Natural killer cell (primary cell): ENCODE measurements at regions not wholly inside any gene's neighbourhood (a gene's known extent, or its start where the extent isn't known, plus 50 kb on each side); places are given as distances from the start of the nearest gene placed in this dataset.

Experiments used
- ATAC-seq, 3 donors: fragments of 150-1000 bp in 2 of 3; fragments of 200-7000 bp in 1 of 3; cut with Tn5 transposase; 1 replicate in 1 of 3; 2 replicates in 2 of 3; pipeline ENCODE4 v1.10.0; 2021; ENCODE audit warnings: mild to moderate bottlenecking in 2 of 3, moderate library complexity in 2 of 3
- DNase-seq, 2 donors: peaks; one replicate each; pipeline versions ENCODE4 v3.0.0 to v3.0.0-alpha.2; 2013 to 2021; ENCODE audit warnings: mixed read lengths in 1 of 2
- H3K27ac ChIP-seq: one replicate; pipeline ENCODE4 v1.5.1; 2013; ENCODE audit warnings: mild to moderate bottlenecking, low read length
- H3K27me3 ChIP-seq: one replicate; pipeline ENCODE4 v1.6.1; 2013; ENCODE audit warnings: low read length; ENCODE audit not compliant: control insufficient read depth, insufficient read depth
- H3K36me3 ChIP-seq: one replicate; pipeline ENCODE4 v1.6.1; 2013; ENCODE audit warnings: low read length; ENCODE audit not compliant: control insufficient read depth, insufficient read depth
- H3K4me1 ChIP-seq: one replicate; pipeline ENCODE4 v1.6.1; 2013; ENCODE audit warnings: low read length; ENCODE audit not compliant: control insufficient read depth, insufficient read depth
- H3K4me3 ChIP-seq: one replicate; pipeline ENCODE4 v1.5.1; 2013; ENCODE audit warnings: low read length
- H3K9me3 ChIP-seq: one replicate; pipeline ENCODE4 v1.6.1; 2013; ENCODE audit warnings: low read length; ENCODE audit not compliant: control insufficient read depth, insufficient read depth
- H3K27ac Mint-ChIP-seq, 2 donors: one replicate each; pipeline ENCODE4 v1.8.0; 2022; ENCODE audit warnings: mild to moderate bottlenecking in 2 of 2, mixed read lengths in 2 of 2, moderate library complexity in 1 of 2
- H3K27me3 Mint-ChIP-seq, 2 donors: one replicate each; pipeline ENCODE4 v1.8.0; 2022; ENCODE audit warnings: low read depth in 2 of 2, mixed read lengths in 2 of 2
- H3K36me3 Mint-ChIP-seq: one replicate; pipeline ENCODE4 v1.8.0; 2022; ENCODE audit warnings: mixed read lengths
- H3K4me1 Mint-ChIP-seq, 2 donors: one replicate each; pipeline ENCODE4 v1.8.0; 2022; ENCODE audit warnings: mixed read lengths in 2 of 2
- H3K4me3 Mint-ChIP-seq: one replicate; pipeline ENCODE4 v1.8.0; 2022; ENCODE audit warnings: mild to moderate bottlenecking, moderate library complexity, mixed read lengths
- H3K9me3 Mint-ChIP-seq, 2 donors: one replicate each; pipeline ENCODE4 v1.8.0; 2022; ENCODE audit warnings: mixed read lengths in 2 of 2
- CTCF ChIP-seq: fragments of 200-600 bp; IDR thresholded peaks from one replicate; pipeline ENCODE4 v1.8.0; 2022; ENCODE audit warnings: antibody characterized with exemption
- WGBS: methylation state at CpG from one replicate; pipeline ENCODE4 v1.1.7; 2013; ENCODE audit warnings: missing lambda C conversion rate; ENCODE audit not compliant: insufficient coverage; 5-methylcytosine and 5-hydroxymethylcytosine counted together
- intact Hi-C: fragments of 100-400 bp; cut with micrococcal nuclease; formaldehyde crosslinking; loops from one replicate; pipeline ENCODE4 v1.14.2; 2022

GRCh38 chr4:162234595-162234994 lies 70.8 kb upstream of the FSTL5 start:
- Mint-ChIP-seq H3K9me3 (peaks cover 13 to 26% of the 10 kb centered on the region in 2 donors), H3K4me3 (no peak overlapping the region), H3K27me3 (no peaks in the 10 kb centered on the region), H3K4me1 (no peaks in the 10 kb centered on the region), H3K36me3 (no peaks in the 10 kb centered on the region), H3K27ac (no peak overlapping the region)
- Histone ChIP-seq H3K4me1 (no peaks in the 10 kb centered on the region), H3K27me3 (no peaks in the 10 kb centered on the region), H3K9me3 (no peaks in the 10 kb centered on the region), H3K27ac (no peak overlapping the region), H3K36me3 (no peaks in the 10 kb centered on the region), H3K4me3 (no peak overlapping the region)
- DNase-seq (peak in 1 of 2 donors; percentile 31), ATAC-seq (no peak)
- TF ChIP-seq CTCF: no peak
- 48% methylated on average over 3 of the region's 3 CpGs for WGBS
- intact Hi-C loops: no loop called here

DNA sequence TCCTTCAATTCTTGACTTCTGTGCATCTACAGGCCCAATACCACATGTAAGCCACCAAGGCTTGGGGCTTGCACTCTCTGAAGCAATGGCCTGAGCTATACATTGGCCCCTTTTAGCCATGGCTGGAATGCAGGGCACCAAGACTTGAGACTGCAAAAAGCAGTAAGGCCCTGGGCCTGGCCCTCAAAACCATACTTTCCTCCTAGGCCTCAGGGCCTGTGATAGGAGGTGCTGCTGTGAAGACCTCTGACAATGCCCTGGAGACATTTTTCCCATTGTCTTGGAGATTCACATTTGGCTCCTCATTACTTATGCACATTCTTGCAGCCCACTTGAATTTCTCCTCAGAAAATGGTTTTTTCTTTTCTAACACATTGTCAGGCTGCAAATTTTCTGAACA lies 68.5 kb upstream of the FSTL5 start:
- no peak for TF ChIP-seq CTCF
- no peak overlapping the region for H3K4me3 Mint-ChIP-seq
- no peak overlapping the region for H3K27ac Mint-ChIP-seq
- Histone ChIP-seq H3K36me3 (no peaks in the 10 kb centered on the region), H3K27ac (no peak overlapping the region), H3K4me1 (no peaks in the 10 kb centered on the region), H3K27me3 (no peaks in the 10 kb centered on the region), H3K4me3 (no peak overlapping the region), H3K9me3 (no peaks in the 10 kb centered on the region)
- intact Hi-C loops: no loop called here
- DNase-seq (no peak), ATAC-seq (no peak)
- H3K9me3 Mint-ChIP-seq: peaks cover 14 to 28% of the 10 kb centered on the region in 2 donors
- no peaks in the 10 kb centered on the region for H3K36me3 Mint-ChIP-seq
- no peaks in the 10 kb centered on the region for H3K4me1 Mint-ChIP-seq
- no peaks in the 10 kb centered on the region for H3K27me3 Mint-ChIP-seq

DNA sequence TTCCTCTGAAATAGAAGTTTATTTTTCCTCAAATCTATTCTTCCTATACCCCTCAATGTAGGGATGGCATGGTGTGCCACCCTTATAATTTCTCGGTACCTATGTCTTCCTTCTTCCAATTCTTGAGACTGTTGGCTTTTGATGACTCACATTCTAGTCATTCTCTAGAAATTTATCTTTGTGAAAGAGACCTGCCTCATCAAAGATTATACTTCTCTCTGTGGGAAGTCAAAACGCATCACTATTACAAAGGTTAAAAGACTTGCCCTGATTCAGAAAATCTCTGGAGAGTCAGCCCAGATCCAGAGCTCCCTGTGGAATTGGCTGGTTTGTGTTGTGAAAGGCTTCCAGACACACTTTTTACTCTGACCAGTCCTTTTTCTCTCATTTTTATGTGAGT lies 65.9 kb upstream of the FSTL5 start:
- ATAC-seq (no peak), DNase-seq (no peak)
- H3K36me3 ChIP-seq: no peaks in the 10 kb centered on the region
- no peaks in the 10 kb centered on the region for H3K4me1 ChIP-seq
- no peaks in the 10 kb centered on the region for H3K9me3 ChIP-seq
- H3K27ac ChIP-seq: no peak overlapping the region
- no peaks in the 10 kb centered on the region for H3K4me1 Mint-ChIP-seq
- intact Hi-C loops: no loop called here
- 91% methylated on average over 2 of the region's 2 CpGs for WGBS
- peaks cover 10 to 23% of the 10 kb centered on the region in 2 donors for H3K9me3 Mint-ChIP-seq
- no peak for TF ChIP-seq CTCF
- H3K27ac Mint-ChIP-seq: no peak overlapping the region
- no peaks in the 10 kb centered on the region for H3K27me3 Mint-ChIP-seq
- H3K4me3 ChIP-seq: no peak overlapping the region
- H3K27me3 ChIP-seq: no peaks in the 10 kb centered on the region
- H3K36me3 Mint-ChIP-seq: no peaks in the 10 kb centered on the region
- no peak overlapping the region for H3K4me3 Mint-ChIP-seq

DNA sequence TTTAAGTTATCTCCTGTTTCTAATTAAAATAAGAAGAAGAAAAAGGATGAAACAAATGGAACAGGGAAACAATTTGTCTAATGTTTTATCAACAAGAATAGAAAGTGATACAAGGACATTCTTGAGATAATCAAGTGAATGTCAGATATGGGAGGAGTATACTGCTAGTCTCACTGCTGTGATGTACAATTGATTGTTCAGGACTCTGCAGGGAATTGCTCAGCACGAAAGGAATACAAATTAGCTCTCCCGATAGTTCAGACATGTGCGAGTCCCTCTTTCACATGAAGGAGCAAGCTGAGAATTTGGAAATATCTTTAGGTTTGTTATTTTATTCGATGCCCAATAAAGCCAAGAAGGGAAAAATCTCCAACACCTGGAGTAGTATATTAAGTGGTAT lies 57.3 kb upstream of the FSTL5 start:
- Mint-ChIP-seq H3K27ac (no peak overlapping the region), H3K9me3 (peaks cover 4 to 12% of the 10 kb centered on the region in 2 donors), H3K27me3 (no peaks in the 10 kb centered on the region), H3K4me3 (no peak overlapping the region), H3K36me3 (no peaks in the 10 kb centered on the region), H3K4me1 (no peaks in the 10 kb centered on the region)
- Histone ChIP-seq H3K4me3 (no peak overlapping the region), H3K4me1 (no peaks in the 10 kb centered on the region), H3K9me3 (no peaks in the 10 kb centered on the region), H3K27ac (no peak overlapping the region), H3K27me3 (no peaks in the 10 kb centered on the region), H3K36me3 (no peaks in the 10 kb centered on the region)
- no peak for TF ChIP-seq CTCF
- WGBS: 85% methylated on average over 4 of the region's 4 CpGs
- DNase-seq (no peak), ATAC-seq (no peak)
- intact Hi-C loops: no loop called here
